ENCODE measurements at regions not wholly inside any gene's neighbourhood (a gene's known extent, or its start where the extent isn't known, plus 50 kb on each side); places are given as distances from the start of the nearest gene placed in this dataset.

DNA sequence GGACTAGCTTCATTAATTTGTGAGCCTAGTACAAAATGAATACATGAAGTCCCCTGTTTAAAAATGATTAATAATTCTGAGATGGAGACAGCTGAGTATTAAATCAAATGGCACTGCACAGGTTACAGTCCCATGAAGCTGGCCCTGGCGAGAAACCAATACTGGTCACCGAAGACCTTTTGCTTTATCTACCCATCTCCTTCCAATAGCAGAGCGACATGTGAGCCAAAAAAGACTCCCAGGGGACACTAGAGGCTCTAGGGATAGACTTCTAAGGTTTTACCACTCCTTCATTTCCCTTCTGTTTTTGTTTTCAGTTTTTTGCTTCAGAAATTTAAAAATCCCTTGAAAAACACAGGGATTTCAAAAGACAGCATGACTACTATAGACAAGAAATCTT lies 97.0 kb upstream of the CCSER1 start:
- no peak overlapping the region for H3K4me3 Mint-ChIP-seq
- ATAC-seq (no peak), DNase-seq (ENCODE audit: low spot score) (no peak)
- H3K36me3 Mint-ChIP-seq: no peaks in the 10 kb centered on the region
- TF ChIP-seq, protein P1, sequence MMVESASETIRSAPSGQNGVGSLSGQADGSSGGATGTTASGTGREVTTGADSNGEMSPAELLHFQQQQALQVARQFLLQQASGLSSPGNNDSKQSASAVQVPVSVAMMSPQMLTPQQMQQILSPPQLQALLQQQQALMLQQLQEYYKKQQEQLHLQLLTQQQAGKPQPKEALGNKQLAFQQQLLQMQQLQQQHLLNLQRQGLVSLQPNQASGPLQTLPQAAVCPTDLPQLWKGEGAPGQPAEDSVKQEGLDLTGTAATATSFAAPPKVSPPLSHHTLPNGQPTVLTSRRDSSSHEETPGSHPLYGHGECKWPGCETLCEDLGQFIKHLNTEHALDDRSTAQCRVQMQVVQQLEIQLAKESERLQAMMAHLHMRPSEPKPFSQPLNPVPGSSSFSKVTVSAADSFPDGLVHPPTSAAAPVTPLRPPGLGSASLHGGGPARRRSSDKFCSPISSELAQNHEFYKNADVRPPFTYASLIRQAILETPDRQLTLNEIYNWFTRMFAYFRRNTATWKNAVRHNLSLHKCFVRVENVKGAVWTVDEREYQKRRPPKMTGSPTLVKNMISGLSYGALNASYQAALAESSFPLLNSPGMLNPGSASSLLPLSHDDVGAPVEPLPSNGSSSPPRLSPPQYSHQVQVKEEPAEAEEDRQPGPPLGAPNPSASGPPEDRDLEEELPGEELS (CRISPR knock-in tag; IDR thresholded peaks at IDR 0.05): no peak
- TF ChIP-seq NFE2L1 (CRISPR knock-in tag; IDR thresholded peaks at IDR 0.05) (no peak), RELA (CRISPR knock-in tag; IDR thresholded peaks at IDR 0.05; ENCODE audit: borderline replicate concordance) (no peak), PRRX2 (CRISPR knock-in tag; IDR thresholded peaks at IDR 0.05) (no peak), ZNF263 (CRISPR knock-in tag; IDR thresholded peaks at IDR 0.05; ENCODE audit: low read depth) (no peak), TCF7 (CRISPR knock-in tag; IDR thresholded peaks at IDR 0.05; ENCODE audit: low read depth) (no peak), TEAD1 (CRISPR knock-in tag; IDR thresholded peaks at IDR 0.05) (no peak), MXD4 (CRISPR knock-in tag; IDR thresholded peaks at IDR 0.05; ENCODE audit: borderline replicate concordance) (no peak), CREM (CRISPR knock-in tag; IDR thresholded peaks at IDR 0.05) (no peak)
- TF ChIP-seq, protein P2, sequence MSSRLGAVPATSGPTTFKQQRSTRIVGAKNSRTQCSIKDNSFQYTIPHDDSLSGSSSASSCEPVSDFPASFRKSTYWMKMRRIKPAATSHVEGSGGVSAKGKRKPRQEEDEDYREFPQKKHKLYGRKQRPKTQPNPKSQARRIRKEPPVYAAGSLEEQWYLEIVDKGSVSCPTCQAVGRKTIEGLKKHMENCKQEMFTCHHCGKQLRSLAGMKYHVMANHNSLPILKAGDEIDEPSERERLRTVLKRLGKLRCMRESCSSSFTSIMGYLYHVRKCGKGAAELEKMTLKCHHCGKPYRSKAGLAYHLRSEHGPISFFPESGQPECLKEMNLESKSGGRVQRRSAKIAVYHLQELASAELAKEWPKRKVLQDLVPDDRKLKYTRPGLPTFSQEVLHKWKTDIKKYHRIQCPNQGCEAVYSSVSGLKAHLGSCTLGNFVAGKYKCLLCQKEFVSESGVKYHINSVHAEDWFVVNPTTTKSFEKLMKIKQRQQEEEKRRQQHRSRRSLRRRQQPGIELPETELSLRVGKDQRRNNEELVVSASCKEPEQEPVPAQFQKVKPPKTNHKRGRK (CRISPR knock-in tag; IDR thresholded peaks at IDR 0.05; ENCODE audit: borderline replicate concordance): no peak
- TF ChIP-seq, protein P3, sequence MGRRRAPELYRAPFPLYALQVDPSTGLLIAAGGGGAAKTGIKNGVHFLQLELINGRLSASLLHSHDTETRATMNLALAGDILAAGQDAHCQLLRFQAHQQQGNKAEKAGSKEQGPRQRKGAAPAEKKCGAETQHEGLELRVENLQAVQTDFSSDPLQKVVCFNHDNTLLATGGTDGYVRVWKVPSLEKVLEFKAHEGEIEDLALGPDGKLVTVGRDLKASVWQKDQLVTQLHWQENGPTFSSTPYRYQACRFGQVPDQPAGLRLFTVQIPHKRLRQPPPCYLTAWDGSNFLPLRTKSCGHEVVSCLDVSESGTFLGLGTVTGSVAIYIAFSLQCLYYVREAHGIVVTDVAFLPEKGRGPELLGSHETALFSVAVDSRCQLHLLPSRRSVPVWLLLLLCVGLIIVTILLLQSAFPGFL (CRISPR knock-in tag; IDR thresholded peaks at IDR 0.05; ENCODE audit: borderline replicate concordance): no peak
- H3K4me1 Mint-ChIP-seq: peaks cover 4% of the 10 kb centered on the region; the same call in 1 of the 2 replicates
- H3K27me3 Mint-ChIP-seq (ENCODE audit: low read depth): no peaks in the 10 kb centered on the region
- peaks cover 16% of the 10 kb centered on the region for H3K9me3 Mint-ChIP-seq
- POLR2A ChIA-PET: no interaction called here
- H3K27ac Mint-ChIP-seq: no peak overlapping the region
- CTCF ChIA-PET: interaction anchor here (1.2 to 1.5 kb wide), 4 partner anchors 23 to 264 kb away, joined by 3 to 6 read pairs (median 5); no protein-coding TSS in a partner anchor

DNA sequence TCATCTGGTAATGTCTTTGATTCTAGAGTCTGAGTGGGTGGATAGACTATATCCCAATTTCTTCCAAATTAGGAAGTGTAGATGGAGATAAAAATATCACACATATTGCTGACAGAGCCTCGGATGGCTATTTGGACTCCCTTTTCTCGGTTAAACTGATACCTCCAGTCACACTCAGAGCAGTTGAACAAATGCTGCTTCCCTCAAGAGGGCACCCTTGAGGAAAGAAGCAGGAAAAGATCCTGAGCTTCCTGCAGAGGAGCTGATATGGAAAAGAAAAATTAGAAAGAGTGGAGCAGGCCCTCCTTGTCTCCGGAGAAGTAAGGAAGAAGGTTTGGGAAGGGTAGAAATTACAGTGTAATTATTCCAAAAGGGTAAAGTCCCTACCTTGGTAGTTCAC lies 96.2 kb upstream of the CCSER1 start:
- H3K9me3 Mint-ChIP-seq: peaks cover 19% of the 10 kb centered on the region
- peak; percentile 12 for DNase-seq (ENCODE audit: low spot score)
- ChIA-PET CTCF (interaction anchor here (0.6 to 1.5 kb wide), 16 partner anchors 8 to 263 kb away, joined by 3 to 7 read pairs (median 4); no protein-coding TSS in a partner anchor), POLR2A (no interaction called here)
- H3K36me3 Mint-ChIP-seq: no peaks in the 10 kb centered on the region
- peak; percentile 94 for ATAC-seq
- H3K27ac Mint-ChIP-seq: no peak overlapping the region
- no peak overlapping the region for H3K4me3 Mint-ChIP-seq
- no peaks in the 10 kb centered on the region; the same call in 1 of the 2 replicates for H3K4me1 Mint-ChIP-seq
- TF ChIP-seq ZNF416 (CRISPR knock-in tag; IDR thresholded peaks at IDR 0.05) (no peak), ESRRA (CRISPR knock-in tag; IDR thresholded peaks at IDR 0.05; ENCODE audit: borderline replicate concordance) (no peak)
- no peaks in the 10 kb centered on the region for H3K27me3 Mint-ChIP-seq (ENCODE audit: low read depth)

DNA sequence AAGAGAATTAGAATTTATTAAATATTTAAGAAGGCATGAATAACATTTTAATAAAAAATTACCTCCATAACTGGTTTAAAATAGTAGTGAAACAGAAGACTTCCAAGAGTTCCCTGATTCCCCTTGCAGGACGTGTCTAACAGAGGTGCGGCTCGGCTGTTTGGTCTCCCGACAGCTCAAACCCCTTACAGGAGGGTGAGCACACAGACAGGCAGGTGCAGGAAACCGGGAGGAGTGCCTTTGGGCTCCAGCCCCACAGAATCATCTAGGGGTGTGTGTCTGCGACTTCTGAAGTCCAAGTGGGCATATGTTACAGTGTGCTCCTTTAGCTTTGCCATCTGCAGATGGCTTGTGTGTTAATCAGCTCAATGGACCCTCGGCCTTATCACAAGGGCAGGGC lies 88.1 kb upstream of the CCSER1 start:
- Mint-ChIP-seq H3K36me3 (no peaks in the 10 kb centered on the region), H3K9me3 (peaks cover 14% of the 10 kb centered on the region), H3K27me3 (ENCODE audit: low read depth) (no peaks in the 10 kb centered on the region), H3K4me1 (peaks cover 8% of the 10 kb centered on the region), H3K4me3 (no peak overlapping the region), H3K27ac (no peak overlapping the region)
- CTCF ChIA-PET: interaction anchor here (1.2 kb wide), 1 partner anchor 8 kb away, joined by 4 read pairs; no protein-coding TSS in a partner anchor
- DNase-seq (ENCODE audit: low spot score) (peak; percentile 13), ATAC-seq (no peak; the same call in 1 of the 2 replicates)
- POLR2A ChIA-PET: interaction anchor here (1.0 kb wide), 1 partner anchor 13 kb away, joined by 3 read pairs; no protein-coding TSS in a partner anchor
- TF ChIP-seq KAT7 (CRISPR knock-in tag; IDR thresholded peaks at IDR 0.05; ENCODE audit: borderline replicate concordance) (no peak), NFE2L1 (CRISPR knock-in tag; IDR thresholded peaks at IDR 0.05) (no peak), GRHL2 (CRISPR knock-in tag; IDR thresholded peaks at IDR 0.05; ENCODE audit: insufficient replicate concordance, severe bottlenecking) (no peak), ZNF423 (CRISPR knock-in tag; IDR thresholded peaks at IDR 0.05) (no peak), CBFB (CRISPR knock-in tag; IDR thresholded peaks at IDR 0.05; ENCODE audit: low read depth) (no peak), NR2C2 (CRISPR knock-in tag; IDR thresholded peaks at IDR 0.05) (no peak), TP53 (CRISPR knock-in tag; IDR thresholded peaks at IDR 0.05) (no peak), NR1H2 (CRISPR knock-in tag; IDR thresholded peaks at IDR 0.05) (no peak), PRRX2 (CRISPR knock-in tag; IDR thresholded peaks at IDR 0.05) (no peak), JAZF1 (CRISPR knock-in tag; IDR thresholded peaks at IDR 0.05) (no peak)
- TF ChIP-seq, protein P4, sequence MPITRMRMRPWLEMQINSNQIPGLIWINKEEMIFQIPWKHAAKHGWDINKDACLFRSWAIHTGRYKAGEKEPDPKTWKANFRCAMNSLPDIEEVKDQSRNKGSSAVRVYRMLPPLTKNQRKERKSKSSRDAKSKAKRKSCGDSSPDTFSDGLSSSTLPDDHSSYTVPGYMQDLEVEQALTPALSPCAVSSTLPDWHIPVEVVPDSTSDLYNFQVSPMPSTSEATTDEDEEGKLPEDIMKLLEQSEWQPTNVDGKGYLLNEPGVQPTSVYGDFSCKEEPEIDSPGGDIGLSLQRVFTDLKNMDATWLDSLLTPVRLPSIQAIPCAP (CRISPR knock-in tag; IDR thresholded peaks at IDR 0.05): no peak
- TF ChIP-seq, protein P5, sequence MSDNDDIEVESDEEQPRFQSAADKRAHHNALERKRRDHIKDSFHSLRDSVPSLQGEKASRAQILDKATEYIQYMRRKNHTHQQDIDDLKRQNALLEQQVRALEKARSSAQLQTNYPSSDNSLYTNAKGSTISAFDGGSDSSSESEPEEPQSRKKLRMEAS (CRISPR knock-in tag; IDR thresholded peaks at IDR 0.05): no peak
- TF ChIP-seq, protein P2 (CRISPR knock-in tag; IDR thresholded peaks at IDR 0.05; ENCODE audit: borderline replicate concordance): no peak
- TF ChIP-seq, protein P6, sequence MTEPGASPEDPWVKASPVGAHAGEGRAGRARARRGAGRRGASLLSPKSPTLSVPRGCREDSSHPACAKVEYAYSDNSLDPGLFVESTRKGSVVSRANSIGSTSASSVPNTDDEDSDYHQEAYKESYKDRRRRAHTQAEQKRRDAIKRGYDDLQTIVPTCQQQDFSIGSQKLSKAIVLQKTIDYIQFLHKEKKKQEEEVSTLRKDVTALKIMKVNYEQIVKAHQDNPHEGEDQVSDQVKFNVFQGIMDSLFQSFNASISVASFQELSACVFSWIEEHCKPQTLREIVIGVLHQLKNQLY (CRISPR knock-in tag; IDR thresholded peaks at IDR 0.05): no peak
